ENCODE measurements at regions not wholly inside any gene's neighbourhood (a gene's known extent, or its start where the extent isn't known, plus 50 kb on each side); places are given as distances from the start of the nearest gene placed in this dataset.

GRCh38 chr16:63980763-63981162 lies 1141.1 kb downstream of the CDH11 start:
- H3K4me3 Mint-ChIP-seq, result no peak overlapping the region

GRCh38 chr16:63978240-63978639 lies 1143.6 kb downstream of the CDH11 start:
- no peaks in the 10 kb centered on the region for H3K27me3 Mint-ChIP-seq (ENCODE audit: low read depth)
- peaks cover 40% of the 10 kb centered on the region for H3K9me3 Mint-ChIP-seq
- H3K4me3 Mint-ChIP-seq, result no peak overlapping the region
- no peaks in the 10 kb centered on the region for H3K36me3 Mint-ChIP-seq (ENCODE audit: low read depth)
- H3K4me1 Mint-ChIP-seq (ENCODE audit: low read depth), result no peaks in the 10 kb centered on the region
- no peak overlapping the region for H3K27ac Mint-ChIP-seq

More at GRCh38 chr16:63980763-63981162, 1141.1 kb downstream of the CDH11 start:
- Mint-ChIP-seq H3K9me3 (peaks cover 31% of the 10 kb centered on the region), H3K4me1 (ENCODE audit: low read depth) (no peaks in the 10 kb centered on the region), H3K27ac (no peak overlapping the region), H3K27me3 (ENCODE audit: low read depth) (no peaks in the 10 kb centered on the region), H3K36me3 (ENCODE audit: low read depth) (no peaks in the 10 kb centered on the region)

DNA sequence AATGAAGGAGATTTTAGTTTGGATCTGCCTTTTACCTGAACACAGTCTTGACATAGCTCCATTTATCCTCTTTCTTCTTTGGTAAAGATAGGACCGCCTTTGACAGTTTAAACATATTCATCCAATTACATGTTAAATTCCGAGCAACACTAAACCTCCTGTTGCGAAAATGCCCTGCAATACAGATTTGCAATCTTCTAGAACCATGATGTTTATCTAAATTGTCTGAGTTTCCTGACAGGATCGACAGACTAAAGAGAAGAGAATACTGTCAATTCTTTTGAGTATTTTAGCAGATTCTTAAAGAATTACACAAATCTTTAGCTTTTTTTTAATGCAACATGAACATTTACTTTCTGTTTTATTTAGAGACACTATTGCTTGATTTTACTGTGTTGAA lies 1145.5 kb downstream of the CDH11 start:
- Mint-ChIP-seq H3K27ac (no peak overlapping the region), H3K4me3 (no peak overlapping the region), H3K9me3 (peaks cover 43% of the 10 kb centered on the region), H3K4me1 (ENCODE audit: low read depth) (no peaks in the 10 kb centered on the region), H3K27me3 (ENCODE audit: low read depth) (no peaks in the 10 kb centered on the region), H3K36me3 (ENCODE audit: low read depth) (no peaks in the 10 kb centered on the region)

DNA sequence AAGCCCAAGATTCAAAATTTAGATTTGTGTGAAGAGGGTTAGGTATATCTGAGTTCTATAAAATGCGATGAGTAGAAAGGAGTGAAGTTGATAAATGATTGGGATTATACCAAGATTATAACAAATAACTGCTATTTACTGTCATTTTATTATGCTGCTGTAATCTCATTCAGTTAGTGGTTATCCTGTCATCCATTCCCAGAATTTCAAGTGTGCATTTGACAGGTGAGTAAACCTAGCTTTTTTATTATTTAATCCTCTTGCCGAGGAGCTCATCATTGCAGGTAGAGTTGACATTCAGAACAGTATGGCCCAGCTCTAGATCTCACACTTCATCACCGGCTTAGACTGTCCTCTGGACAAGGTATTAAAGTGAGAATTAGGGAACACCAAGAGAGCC lies 1146.2 kb downstream of the CDH11 start:
- no peak overlapping the region for H3K4me3 Mint-ChIP-seq
- no peaks in the 10 kb centered on the region for H3K27me3 Mint-ChIP-seq (ENCODE audit: low read depth)
- H3K36me3 Mint-ChIP-seq (ENCODE audit: low read depth), result no peaks in the 10 kb centered on the region
- peaks cover 38% of the 10 kb centered on the region for H3K9me3 Mint-ChIP-seq
- no peak overlapping the region for H3K27ac Mint-ChIP-seq
- no peaks in the 10 kb centered on the region for H3K4me1 Mint-ChIP-seq (ENCODE audit: low read depth)

- Mint-ChIP-seq H3K36me3 (ENCODE audit: low read depth) (no peaks in the 10 kb centered on the region), H3K27ac (no peak overlapping the region), H3K4me3 (no peak overlapping the region), H3K4me1 (ENCODE audit: low read depth) (no peaks in the 10 kb centered on the region), H3K9me3 (peaks cover 15% of the 10 kb centered on the region), H3K27me3 (ENCODE audit: low read depth) (no peaks in the 10 kb centered on the region)
These were observed 1153.9 kb downstream of the CDH11 start for GRCh38 chr16:63967966-63968365.

GRCh38 chr16:63960321-63960720 lies 1161.5 kb downstream of the CDH11 start:
- no peaks in the 10 kb centered on the region for H3K4me1 Mint-ChIP-seq (ENCODE audit: low read depth)
- no peaks in the 10 kb centered on the region for H3K27me3 Mint-ChIP-seq (ENCODE audit: low read depth)
- H3K9me3 Mint-ChIP-seq, result peaks cover 25% of the 10 kb centered on the region

DNA sequence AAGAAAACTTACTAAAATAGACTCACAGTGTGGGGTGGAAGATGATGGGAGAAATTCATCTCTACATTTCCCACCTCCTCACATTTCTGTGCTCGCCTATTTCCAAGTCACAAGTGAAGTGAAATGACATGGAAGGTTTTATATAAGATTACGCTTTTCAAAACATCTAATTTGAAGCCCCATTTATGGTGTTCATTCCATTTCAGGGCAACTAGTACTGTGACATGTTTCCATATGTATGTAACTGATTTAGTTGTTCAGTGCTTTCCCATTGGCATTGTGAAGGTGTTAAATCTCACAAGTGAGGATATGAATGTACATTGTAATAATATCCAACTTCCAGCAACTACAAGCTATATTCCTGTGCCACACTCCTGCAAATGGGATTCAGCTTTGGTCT lies 1174.8 kb downstream of the CDH11 start:
- H3K27ac Mint-ChIP-seq, result no peak overlapping the region
- no peak overlapping the region for H3K4me3 Mint-ChIP-seq
- H3K9me3 Mint-ChIP-seq, result peaks cover 24% of the 10 kb centered on the region
- no peaks in the 10 kb centered on the region for H3K4me1 Mint-ChIP-seq (ENCODE audit: low read depth)
- no peaks in the 10 kb centered on the region for H3K36me3 Mint-ChIP-seq (ENCODE audit: low read depth)
- H3K27me3 Mint-ChIP-seq (ENCODE audit: low read depth), result no peaks in the 10 kb centered on the region

More at GRCh38 chr16:63960321-63960720, 1161.5 kb downstream of the CDH11 start:
- Mint-ChIP-seq H3K27ac (no peak overlapping the region), H3K36me3 (ENCODE audit: low read depth) (no peaks in the 10 kb centered on the region), H3K4me3 (no peak overlapping the region)

- Mint-ChIP-seq H3K4me1 (ENCODE audit: low read depth) (no peaks in the 10 kb centered on the region), H3K9me3 (peaks cover 24% of the 10 kb centered on the region), H3K27ac (no peak overlapping the region), H3K36me3 (ENCODE audit: low read depth) (no peaks in the 10 kb centered on the region), H3K4me3 (no peak overlapping the region), H3K27me3 (ENCODE audit: low read depth) (no peaks in the 10 kb centered on the region)
These were observed 1176.1 kb downstream of the CDH11 start for GRCh38 chr16:63945806-63946205.

GRCh38 chr16:63943566-63943965 lies 1178.3 kb downstream of the CDH11 start:
- H3K4me3 Mint-ChIP-seq, result no peak overlapping the region

GRCh38 chr16:63938661-63939060 lies 1183.2 kb downstream of the CDH11 start:
- peaks cover 34% of the 10 kb centered on the region for H3K9me3 Mint-ChIP-seq

More at GRCh38 chr16:63943566-63943965, 1178.3 kb downstream of the CDH11 start:
- Mint-ChIP-seq H3K36me3 (ENCODE audit: low read depth) (no peaks in the 10 kb centered on the region), H3K27me3 (ENCODE audit: low read depth) (no peaks in the 10 kb centered on the region), H3K4me1 (ENCODE audit: low read depth) (no peaks in the 10 kb centered on the region), H3K9me3 (peaks cover 29% of the 10 kb centered on the region), H3K27ac (no peak overlapping the region)

DNA sequence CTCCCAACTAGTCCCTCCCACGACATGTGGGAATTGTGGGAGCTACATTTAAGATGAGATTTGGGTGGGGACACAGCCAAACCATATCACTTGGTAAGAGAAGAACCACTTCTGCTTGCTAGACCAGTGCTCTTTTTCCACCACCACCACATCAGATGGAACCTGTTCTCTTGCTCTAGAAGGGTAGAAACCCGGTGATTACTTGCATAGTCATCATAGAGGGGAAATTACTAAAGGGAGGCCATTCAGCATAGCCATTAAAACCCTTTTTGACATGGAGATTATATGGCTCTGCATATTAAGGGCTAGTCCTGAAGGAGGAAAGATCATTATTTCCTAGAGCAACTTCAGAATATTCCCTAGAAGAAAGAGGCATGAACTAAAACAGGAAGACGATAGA lies 1188.0 kb downstream of the CDH11 start:
- Mint-ChIP-seq H3K4me1 (ENCODE audit: low read depth) (no peaks in the 10 kb centered on the region), H3K9me3 (peaks cover 25% of the 10 kb centered on the region), H3K4me3 (no peak overlapping the region), H3K36me3 (ENCODE audit: low read depth) (no peaks in the 10 kb centered on the region), H3K27me3 (ENCODE audit: low read depth) (no peaks in the 10 kb centered on the region), H3K27ac (no peak overlapping the region)

More at GRCh38 chr16:63938661-63939060, 1183.2 kb downstream of the CDH11 start:
- Mint-ChIP-seq H3K4me3 (no peak overlapping the region), H3K36me3 (ENCODE audit: low read depth) (no peaks in the 10 kb centered on the region), H3K27ac (no peak overlapping the region), H3K4me1 (ENCODE audit: low read depth) (no peaks in the 10 kb centered on the region), H3K27me3 (ENCODE audit: low read depth) (no peaks in the 10 kb centered on the region)

DNA sequence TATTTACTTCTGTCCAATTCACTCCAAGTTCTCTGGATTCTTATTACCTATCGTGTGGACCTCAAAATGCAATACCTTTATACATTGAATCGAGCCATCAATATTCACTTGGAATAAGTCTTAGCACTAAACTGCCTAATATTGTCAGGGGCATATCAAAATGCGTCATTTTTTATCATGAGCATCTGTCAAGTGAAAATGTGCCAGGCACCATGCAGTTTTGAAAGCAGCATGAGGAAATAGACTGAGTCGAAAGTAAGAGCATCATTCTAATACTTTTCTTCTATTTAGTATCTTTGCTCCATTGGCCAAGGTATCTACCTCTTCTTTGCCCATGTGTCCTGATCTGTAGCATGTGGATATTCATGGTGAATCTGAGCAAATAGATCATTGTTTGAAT lies 1193.4 kb downstream of the CDH11 start:
- Mint-ChIP-seq H3K4me1 (ENCODE audit: low read depth) (no peaks in the 10 kb centered on the region), H3K27ac (no peak overlapping the region), H3K36me3 (ENCODE audit: low read depth) (no peaks in the 10 kb centered on the region), H3K4me3 (no peak overlapping the region), H3K9me3 (peaks cover 33% of the 10 kb centered on the region), H3K27me3 (ENCODE audit: low read depth) (no peaks in the 10 kb centered on the region)

- Mint-ChIP-seq H3K36me3 (ENCODE audit: low read depth) (no peaks in the 10 kb centered on the region), H3K27ac (no peak overlapping the region), H3K27me3 (ENCODE audit: low read depth) (no peaks in the 10 kb centered on the region), H3K4me3 (no peak overlapping the region), H3K9me3 (peaks cover 24% of the 10 kb centered on the region), H3K4me1 (ENCODE audit: low read depth) (no peaks in the 10 kb centered on the region)
These were observed 1196.6 kb downstream of the CDH11 start for GRCh38 chr16:63925221-63925620.

DNA sequence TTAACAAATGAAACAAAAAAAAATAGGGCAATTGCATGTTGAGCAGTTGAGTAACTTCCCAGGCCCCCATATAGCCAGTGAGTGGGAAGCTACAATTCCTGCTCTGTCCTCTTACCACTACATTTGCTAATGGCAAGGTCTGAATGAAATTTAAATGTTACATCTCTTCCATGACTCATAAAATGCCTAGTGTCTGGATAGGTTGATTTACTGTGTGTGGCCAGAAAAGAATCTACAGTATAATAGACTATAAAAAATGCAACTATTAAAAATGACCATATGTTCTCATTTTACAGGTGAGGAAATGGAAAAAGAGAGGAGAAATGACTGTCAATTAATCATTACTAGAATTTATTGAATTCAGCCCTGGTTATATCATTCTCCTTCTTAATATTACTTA lies 1199.3 kb downstream of the CDH11 start:
- no peak overlapping the region for H3K4me3 Mint-ChIP-seq
- H3K9me3 Mint-ChIP-seq, result peaks cover 25% of the 10 kb centered on the region
- H3K4me1 Mint-ChIP-seq (ENCODE audit: low read depth), result no peaks in the 10 kb centered on the region
- H3K36me3 Mint-ChIP-seq (ENCODE audit: low read depth), result no peaks in the 10 kb centered on the region
- no peaks in the 10 kb centered on the region for H3K27me3 Mint-ChIP-seq (ENCODE audit: low read depth)
- H3K27ac Mint-ChIP-seq, result no peak overlapping the region

DNA sequence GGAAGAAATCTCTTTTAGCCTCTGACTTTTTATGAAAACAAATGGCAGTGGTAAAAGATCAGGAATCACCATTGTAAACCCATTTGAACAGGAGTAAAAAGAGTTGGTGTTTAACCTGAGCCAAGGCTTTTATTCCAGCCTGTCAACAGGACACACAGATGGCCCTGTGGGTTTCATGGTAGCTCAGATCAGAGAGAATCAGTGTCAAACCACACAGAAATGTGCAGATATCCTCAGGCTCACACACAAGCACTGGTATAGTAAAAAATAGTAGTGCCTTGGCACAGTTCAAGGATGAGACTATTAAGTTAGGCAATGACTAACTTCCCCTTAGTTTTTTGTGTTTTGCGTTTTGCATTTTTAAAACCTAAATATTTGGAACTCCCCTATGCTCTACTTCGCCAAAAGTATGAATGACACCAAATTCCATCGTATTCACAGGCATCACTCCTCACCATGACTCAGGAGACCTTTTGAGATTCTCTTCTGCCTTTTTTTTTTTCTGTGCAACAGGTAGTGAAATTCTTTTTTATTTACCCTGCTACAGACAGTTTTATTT lies 1200.0 kb downstream of the CDH11 start:
- Mint-ChIP-seq H3K9me3 (peaks cover 28% of the 10 kb centered on the region), H3K27me3 (ENCODE audit: low read depth) (no peaks in the 10 kb centered on the region), H3K36me3 (ENCODE audit: low read depth) (no peaks in the 10 kb centered on the region), H3K27ac (no peak overlapping the region), H3K4me3 (no peak overlapping the region), H3K4me1 (ENCODE audit: low read depth) (no peaks in the 10 kb centered on the region)

- no peaks in the 10 kb centered on the region for H3K36me3 Mint-ChIP-seq (ENCODE audit: low read depth)
- H3K27me3 Mint-ChIP-seq (ENCODE audit: low read depth), result no peaks in the 10 kb centered on the region
- H3K4me3 Mint-ChIP-seq, result no peak overlapping the region
- peaks cover 18% of the 10 kb centered on the region for H3K9me3 Mint-ChIP-seq
- H3K4me1 Mint-ChIP-seq (ENCODE audit: low read depth), result no peaks in the 10 kb centered on the region
- H3K27ac Mint-ChIP-seq, result no peak overlapping the region
These were observed 1208.6 kb downstream of the CDH11 start for GRCh38 chr16:63913290-63913689.
